ACC112 (cell line): ENCODE measurements at regions not wholly inside any gene's neighbourhood (a gene's known extent, or its start where the extent isn't known, plus 50 kb on each side); places are given as distances from the start of the nearest gene placed in this dataset.
"Not testable (repeated sequence)": the region's sequence is repeated elsewhere in the genome, so short reads cannot be mapped to it uniquely, and the experiment has no call there.

Experiments used
- H2AFZ ChIP-seq: fragments of 200-600 bp; sonication (generic); one replicate; pipeline ENCODE4 v1.6.0; 2017; ENCODE audit warnings: antibody characterized with exemption, low read length; ENCODE audit not compliant: unreplicated experiment
- H3K27ac ChIP-seq: fragments of 200-600 bp; sonication (generic); 2 replicates; pipeline ENCODE4 v1.5.1; 2014; ENCODE audit warnings: low read depth, mild to moderate bottlenecking, antibody characterized with exemption, low read length, moderate library complexity
- H3K27me3 ChIP-seq: fragments of 200-600 bp; sonication (generic); 2 replicates; pipeline ENCODE4 v1.6.1; 2014; ENCODE audit warnings: mild to moderate bottlenecking, antibody characterized with exemption, low read length, moderate library complexity, mixed read lengths; ENCODE audit not compliant: insufficient read depth
- H3K36me3 ChIP-seq: fragments of 200-600 bp; sonication (generic); 2 replicates; pipeline ENCODE4 v1.6.1; 2016; ENCODE audit warnings: mild to moderate bottlenecking, antibody characterized with exemption, low read length, moderate library complexity, mixed read lengths; ENCODE audit not compliant: insufficient read depth
- H3K4me1 ChIP-seq: fragments of 200-600 bp; sonication (generic); one replicate; pipeline ENCODE4 v1.6.1; 2016; ENCODE audit warnings: low read length, mixed read lengths; ENCODE audit not compliant: insufficient read depth, unreplicated experiment, control insufficient read depth
- H3K4me3 ChIP-seq: fragments of 200-600 bp; sonication (generic); 2 replicates; pipeline ENCODE4 v1.5.1; 2014; ENCODE audit warnings: mild to moderate bottlenecking, low read depth, low read length
- H3K79me2 ChIP-seq: fragments of 200-600 bp; sonication (generic); one replicate; pipeline ENCODE4 v1.6.0; 2016; ENCODE audit warnings: low read length; ENCODE audit not compliant: control insufficient read depth, unreplicated experiment, insufficient read depth

GRCh38 chr2:47690132-47690531, 92.8 kb upstream of the MSH6 start:
- no peak overlapping the region for H3K4me3 ChIP-seq
- no peaks in the 10 kb centered on the region for H3K79me2 ChIP-seq
- no peaks in the 10 kb centered on the region for H3K27me3 ChIP-seq
- no peak overlapping the region for H2AFZ ChIP-seq
- peaks cover 7% of the 10 kb centered on the region for H3K4me1 ChIP-seq
- H3K27ac ChIP-seq: no peak overlapping the region
- no peaks in the 10 kb centered on the region for H3K36me3 ChIP-seq

GRCh38 chr2:47689118-47689517, 93.8 kb upstream of the MSH6 start:
- H3K36me3 ChIP-seq, H3K4me3 ChIP-seq, H3K27me3 ChIP-seq, H3K79me2 ChIP-seq, H3K27ac ChIP-seq, H2AFZ ChIP-seq, H3K4me1 ChIP-seq: not testable (repeated sequence)

- H3K27me3 ChIP-seq: no peaks in the 10 kb centered on the region
- no peak overlapping the region for H3K27ac ChIP-seq
- peaks cover 7% of the 10 kb centered on the region for H3K4me1 ChIP-seq
- no peaks in the 10 kb centered on the region for H3K36me3 ChIP-seq
- H3K4me3 ChIP-seq: no peak overlapping the region
- no peak overlapping the region for H2AFZ ChIP-seq
- no peaks in the 10 kb centered on the region for H3K79me2 ChIP-seq
These were observed 94.4 kb upstream of the MSH6 start for GRCh38 chr2:47688561-47688960.

DNA sequence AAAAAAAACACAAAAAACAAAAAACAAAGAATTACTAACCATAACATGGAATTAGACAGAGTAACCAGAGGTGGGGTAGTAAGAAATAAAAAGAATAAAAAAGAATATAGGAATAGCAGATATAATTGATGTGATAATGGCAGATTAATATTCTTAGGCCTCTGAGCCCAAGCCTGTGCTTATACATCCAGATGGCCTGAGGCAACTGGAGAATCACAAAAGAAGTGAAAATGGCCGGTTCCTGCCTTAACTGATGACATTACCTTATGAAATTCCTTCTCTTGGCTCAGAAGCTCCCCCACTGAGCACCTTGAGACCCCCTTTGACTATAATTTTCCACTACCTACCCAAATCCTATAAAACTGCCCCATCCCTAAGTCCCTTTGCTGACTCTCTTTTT, 95.1 kb upstream of the MSH6 start:
- Histone ChIP-seq H2AFZ (no peak overlapping the region), H3K36me3 (no peaks in the 10 kb centered on the region), H3K4me1 (peaks cover 7% of the 10 kb centered on the region), H3K79me2 (no peaks in the 10 kb centered on the region), H3K27ac (no peak overlapping the region), H3K4me3 (no peak overlapping the region), H3K27me3 (no peaks in the 10 kb centered on the region)

DNA sequence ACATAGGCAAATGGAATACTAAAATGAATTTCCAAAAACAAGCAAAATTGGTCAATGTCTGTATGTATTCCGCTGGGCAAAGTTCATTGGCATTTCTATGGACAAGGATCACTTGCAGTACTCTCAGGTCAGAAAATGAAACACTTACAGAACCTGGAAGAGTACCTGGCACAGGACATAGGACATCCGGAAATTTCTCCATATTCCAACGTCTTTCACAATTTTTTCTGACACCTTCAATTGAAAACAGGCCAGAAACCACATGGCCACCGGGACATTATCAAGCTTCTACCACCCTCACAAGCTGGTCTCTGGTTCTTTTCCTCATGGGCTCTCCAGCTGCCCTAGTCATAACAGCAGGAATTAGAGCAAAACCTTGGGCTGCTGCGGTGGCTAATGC, 96.9 kb upstream of the MSH6 start:
- H2AFZ ChIP-seq: no peak overlapping the region
- H3K4me1 ChIP-seq: peaks cover 7% of the 10 kb centered on the region
- H3K4me3 ChIP-seq: no peak overlapping the region
- H3K27ac ChIP-seq: no peak overlapping the region
- no peaks in the 10 kb centered on the region for H3K36me3 ChIP-seq
- H3K27me3 ChIP-seq: no peaks in the 10 kb centered on the region
- no peaks in the 10 kb centered on the region for H3K79me2 ChIP-seq

DNA sequence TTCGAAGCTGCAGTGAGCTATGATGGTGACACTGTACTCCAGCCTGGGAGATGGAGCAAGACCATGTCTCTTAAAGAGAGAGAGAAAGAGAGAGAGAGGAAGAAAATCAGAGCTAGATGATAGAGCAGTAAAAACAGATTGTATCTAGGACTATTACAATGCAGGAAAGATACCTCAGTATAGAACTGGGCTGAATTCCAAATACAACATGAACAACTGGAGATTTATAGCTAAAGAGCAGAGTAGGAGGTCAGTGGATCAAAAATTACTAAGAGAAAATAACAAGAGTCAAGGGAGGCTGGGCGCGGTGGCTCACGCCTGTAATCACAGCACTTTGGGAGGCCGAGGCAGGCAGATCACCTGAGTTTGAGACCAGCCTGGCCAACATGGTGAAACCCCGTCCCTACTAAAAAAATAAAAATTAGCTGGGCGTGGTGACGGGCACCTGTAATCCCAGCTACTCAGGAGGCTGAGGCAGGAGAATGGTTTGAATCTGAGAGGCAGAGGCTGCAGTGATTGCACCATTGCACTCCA, 100.7 kb upstream of the MSH6 start:
- Histone ChIP-seq H3K36me3 (no peaks in the 10 kb centered on the region), H2AFZ (no peak overlapping the region), H3K27ac (no peak overlapping the region), H3K4me3 (no peak overlapping the region), H3K27me3 (no peaks in the 10 kb centered on the region), H3K4me1 (no peaks in the 10 kb centered on the region), H3K79me2 (no peaks in the 10 kb centered on the region)

- no peaks in the 10 kb centered on the region for H3K4me1 ChIP-seq
- H3K36me3 ChIP-seq: no peaks in the 10 kb centered on the region
- no peaks in the 10 kb centered on the region for H3K79me2 ChIP-seq
- no peak overlapping the region for H3K27ac ChIP-seq
- peaks cover 9% of the 10 kb centered on the region; the same call in 1 of the 2 replicates for H3K27me3 ChIP-seq
- no peak overlapping the region for H2AFZ ChIP-seq
- no peak overlapping the region for H3K4me3 ChIP-seq
These were observed 105.6 kb upstream of the KCNK12 start for GRCh38 chr2:47676261-47676926.

- Histone ChIP-seq H3K4me3 (no peak overlapping the region), H3K79me2 (no peaks in the 10 kb centered on the region), H2AFZ (no peak overlapping the region), H3K27ac (no peak overlapping the region), H3K4me1 (no peaks in the 10 kb centered on the region), H3K27me3 (peaks cover 9% of the 10 kb centered on the region; the same call in 1 of the 2 replicates), H3K36me3 (no peaks in the 10 kb centered on the region)
These were observed 104.5 kb upstream of the KCNK12 start for GRCh38 chr2:47675196-47675825.

- H3K79me2 ChIP-seq: no peaks in the 10 kb centered on the region
- H3K36me3 ChIP-seq: no peaks in the 10 kb centered on the region
- H3K4me1 ChIP-seq: no peaks in the 10 kb centered on the region
- no peaks in the 10 kb centered on the region for H3K27me3 ChIP-seq
- no peak overlapping the region for H3K27ac ChIP-seq
- H2AFZ ChIP-seq: no peak overlapping the region
- no peak overlapping the region for H3K4me3 ChIP-seq
These were observed 95.5 kb upstream of the KCNK12 start for GRCh38 chr2:47666332-47666731.

DNA sequence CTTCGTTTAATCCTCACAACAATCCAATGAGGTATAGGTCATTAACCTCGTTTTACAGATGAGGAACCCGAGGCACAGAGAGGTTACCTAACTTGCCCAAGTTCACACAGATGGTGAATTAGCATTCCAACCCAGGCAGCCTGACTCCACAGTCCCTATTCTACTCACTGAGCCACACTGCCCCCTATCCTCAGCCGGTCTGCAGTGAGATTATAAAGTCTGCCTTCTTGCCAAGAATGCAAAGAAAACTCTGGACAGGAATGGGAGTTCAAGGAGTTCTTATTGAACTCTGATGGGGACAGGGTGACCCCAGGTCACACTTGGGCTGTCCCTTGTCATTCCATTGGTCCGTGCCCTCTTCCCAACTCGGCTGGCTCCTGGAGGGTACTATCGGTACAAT, 94.0 kb upstream of the KCNK12 start:
- no peaks in the 10 kb centered on the region for H3K4me1 ChIP-seq
- H3K79me2 ChIP-seq: no peaks in the 10 kb centered on the region
- H3K4me3 ChIP-seq: no peak overlapping the region
- H3K27ac ChIP-seq: no peak overlapping the region
- no peaks in the 10 kb centered on the region for H3K36me3 ChIP-seq
- no peak overlapping the region for H2AFZ ChIP-seq
- H3K27me3 ChIP-seq: no peaks in the 10 kb centered on the region

- Histone ChIP-seq H2AFZ (no peak overlapping the region), H3K4me3 (no peak overlapping the region), H3K27me3 (no peaks in the 10 kb centered on the region), H3K4me1 (no peaks in the 10 kb centered on the region), H3K36me3 (no peaks in the 10 kb centered on the region), H3K27ac (no peak overlapping the region), H3K79me2 (no peaks in the 10 kb centered on the region)
These were observed 91.8 kb upstream of the KCNK12 start for GRCh38 chr2:47662552-47662951.
